SK-N-SH treated with all-trans-retinoic acid at 6 μM for 48 hours (cell line): ENCODE measurements at regions not wholly inside any gene's neighbourhood (a gene's known extent, or its start where the extent isn't known, plus 50 kb on each side); places are given as distances from the start of the nearest gene placed in this dataset.

Source experiments
- ATAC-seq: fragments of 200-7000 bp; cut with Tn5 transposase; 3 replicates; pipeline ENCODE4 v1.9.1; 2020; ENCODE audit warnings: mild to moderate bottlenecking, moderate library complexity
- BACH2 ChIP-seq: fragments of 250-450 bp; sonication (Bioruptor Pico); IDR thresholded peaks from 2 replicates; pipeline ENCODE4 v1.9.0; 2021; ENCODE audit warnings: mild to moderate bottlenecking, borderline replicate concordance
- CSDC2 ChIP-seq: fragments of 250-450 bp; sonication (Bioruptor Pico); IDR thresholded peaks from 2 replicates; pipeline ENCODE4 v1.5.0; 2020; ENCODE audit warnings: mild to moderate bottlenecking, moderate library complexity
- ESRRG ChIP-seq: fragments of 250-450 bp; sonication (Bioruptor Pico); IDR thresholded peaks from 2 replicates; pipeline ENCODE4 v1.6.1; 2021; ENCODE audit warnings: mild to moderate bottlenecking
- ISL1 ChIP-seq: fragments of 250-450 bp; sonication (Bioruptor Pico); IDR thresholded peaks from 2 replicates; pipeline ENCODE4 v2.1.2; 2022; ENCODE audit warnings: mild to moderate bottlenecking, moderate library complexity
- PPARA ChIP-seq: fragments of 250-450 bp; sonication (Bioruptor Pico); IDR thresholded peaks from 2 replicates; pipeline ENCODE4 v1.5.0; 2020; ENCODE audit warnings: mild to moderate bottlenecking, borderline replicate concordance
- RARB ChIP-seq: fragments of 250-450 bp; sonication (Bioruptor Pico); IDR thresholded peaks from 2 replicates; pipeline ENCODE4 v1.8.0; 2021; ENCODE audit warnings: mild to moderate bottlenecking, moderate library complexity
- SNAI2 ChIP-seq: fragments of 250-450 bp; sonication (Bioruptor Pico); IDR thresholded peaks from 2 replicates; pipeline ENCODE4 v1.5.0; 2020; ENCODE audit warnings: mild to moderate bottlenecking, moderate library complexity
- TCF4 ChIP-seq: fragments of 250-450 bp; sonication (Bioruptor Pico); IDR thresholded peaks from 2 replicates; pipeline ENCODE4 v1.8.0; 2021; ENCODE audit warnings: mild to moderate bottlenecking, moderate library complexity, borderline replicate concordance
- TOX ChIP-seq: fragments of 250-450 bp; sonication (Bioruptor Pico); IDR thresholded peaks from 2 replicates; pipeline ENCODE4 v1.8.0; 2021; ENCODE audit warnings: mild to moderate bottlenecking, moderate library complexity, borderline replicate concordance
- ZFP3 ChIP-seq: fragments of 250-450 bp; sonication (Bioruptor Pico); IDR thresholded peaks from 2 replicates; pipeline ENCODE4 v1.5.0; 2020; ENCODE audit warnings: mild to moderate bottlenecking, moderate library complexity
- ZFP30 ChIP-seq: fragments of 450-650 bp; formaldehyde crosslinking; IDR thresholded peaks from 2 replicates; pipeline ENCODE4 v1.5.0; 2022; ENCODE audit warnings: mild to moderate bottlenecking, moderate library complexity
- ZNF565 ChIP-seq: fragments of 450-650 bp; formaldehyde crosslinking; conservative IDR thresholded peaks from 2 replicates; pipeline ENCODE4 v1.5.0; 2020; ENCODE audit warnings: low read depth, mild to moderate bottlenecking, moderate library complexity
- ZNF70 ChIP-seq: fragments of 450-650 bp; formaldehyde crosslinking; IDR thresholded peaks from 2 replicates; pipeline ENCODE4 v1.5.0; 2020; ENCODE audit warnings: mild to moderate bottlenecking, moderate library complexity
- ZNF8 ChIP-seq: fragments of 450-650 bp; formaldehyde crosslinking; IDR thresholded peaks from 2 replicates; pipeline ENCODE4 v1.5.0; 2020; ENCODE audit warnings: mild to moderate bottlenecking, moderate library complexity
- TF ChIP-seq, protein P1 (sequence below): fragments of 250-450 bp; sonication (Bioruptor Pico); IDR thresholded peaks from 2 replicates; pipeline ENCODE4 v1.8.0; 2021; ENCODE audit warnings: low read depth, mild to moderate bottlenecking, moderate library complexity, borderline replicate concordance
- TF ChIP-seq, protein P2 (sequence below): fragments of 250-450 bp; sonication (Bioruptor Pico); IDR thresholded peaks from 2 replicates; pipeline ENCODE4 v1.5.1; 2021; ENCODE audit warnings: mild to moderate bottlenecking, moderate library complexity
- TF ChIP-seq, protein P3 (sequence below): fragments of 250-450 bp; sonication (Bioruptor Pico); IDR thresholded peaks from 2 replicates; pipeline ENCODE4 v1.5.0; 2020; ENCODE audit warnings: mild to moderate bottlenecking, moderate library complexity
- TF ChIP-seq, protein P4 (sequence below): fragments of 250-450 bp; sonication (Bioruptor Pico); IDR thresholded peaks from 2 replicates; pipeline ENCODE4 v1.8.0; 2020; ENCODE audit warnings: mild to moderate bottlenecking, moderate library complexity, borderline replicate concordance

DNA sequence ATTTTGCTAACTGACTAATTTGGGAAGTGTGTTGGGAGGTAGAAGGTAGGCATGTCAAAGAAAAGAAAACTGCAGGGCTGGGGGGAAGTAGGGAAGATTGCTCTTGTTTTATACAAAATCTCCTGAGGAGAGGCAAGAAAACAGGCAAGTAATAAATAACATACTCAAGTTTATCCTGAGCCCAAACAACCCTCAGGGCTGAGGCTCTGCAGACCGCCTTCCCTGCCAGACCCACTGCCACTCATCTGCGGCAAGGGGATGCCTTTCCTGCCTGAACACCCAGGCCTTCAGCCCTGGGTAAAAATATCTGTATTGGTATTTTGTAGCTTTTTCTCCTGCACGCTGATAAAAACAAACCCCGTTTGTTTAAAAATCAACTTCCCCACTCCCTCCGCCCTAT is 399.8 kb upstream of the NFE2L3 start:
- no peak for ATAC-seq
- TF ChIP-seq ZFP30 (CRISPR knock-in tag) (no peak), ZFP3 (CRISPR knock-in tag) (no peak), SNAI2 (CRISPR knock-in tag) (no peak), ZNF565 (no peak), ZNF70 (CRISPR knock-in tag) (no peak), BACH2 (no peak), ESRRG (CRISPR knock-in tag) (no peak), TOX (CRISPR knock-in tag) (no peak), PPARA (CRISPR knock-in tag) (no peak), ISL1 (no peak)
- TF ChIP-seq, protein P1, sequence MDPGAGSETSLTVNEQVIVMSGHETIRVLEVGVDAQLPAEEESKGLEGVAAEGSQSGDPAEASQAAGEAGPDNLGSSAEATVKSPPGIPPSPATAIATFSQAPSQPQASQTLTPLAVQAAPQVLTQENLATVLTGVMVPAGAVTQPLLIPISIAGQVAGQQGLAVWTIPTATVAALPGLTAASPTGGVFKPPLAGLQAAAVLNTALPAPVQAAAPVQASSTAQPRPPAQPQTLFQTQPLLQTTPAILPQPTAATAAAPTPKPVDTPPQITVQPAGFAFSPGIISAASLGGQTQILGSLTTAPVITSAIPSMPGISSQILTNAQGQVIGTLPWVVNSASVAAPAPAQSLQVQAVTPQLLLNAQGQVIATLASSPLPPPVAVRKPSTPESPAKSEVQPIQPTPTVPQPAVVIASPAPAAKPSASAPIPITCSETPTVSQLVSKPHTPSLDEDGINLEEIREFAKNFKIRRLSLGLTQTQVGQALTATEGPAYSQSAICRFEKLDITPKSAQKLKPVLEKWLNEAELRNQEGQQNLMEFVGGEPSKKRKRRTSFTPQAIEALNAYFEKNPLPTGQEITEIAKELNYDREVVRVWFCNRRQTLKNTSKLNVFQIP (CRISPR knock-in tag), result no peak
- TF ChIP-seq, protein P2, sequence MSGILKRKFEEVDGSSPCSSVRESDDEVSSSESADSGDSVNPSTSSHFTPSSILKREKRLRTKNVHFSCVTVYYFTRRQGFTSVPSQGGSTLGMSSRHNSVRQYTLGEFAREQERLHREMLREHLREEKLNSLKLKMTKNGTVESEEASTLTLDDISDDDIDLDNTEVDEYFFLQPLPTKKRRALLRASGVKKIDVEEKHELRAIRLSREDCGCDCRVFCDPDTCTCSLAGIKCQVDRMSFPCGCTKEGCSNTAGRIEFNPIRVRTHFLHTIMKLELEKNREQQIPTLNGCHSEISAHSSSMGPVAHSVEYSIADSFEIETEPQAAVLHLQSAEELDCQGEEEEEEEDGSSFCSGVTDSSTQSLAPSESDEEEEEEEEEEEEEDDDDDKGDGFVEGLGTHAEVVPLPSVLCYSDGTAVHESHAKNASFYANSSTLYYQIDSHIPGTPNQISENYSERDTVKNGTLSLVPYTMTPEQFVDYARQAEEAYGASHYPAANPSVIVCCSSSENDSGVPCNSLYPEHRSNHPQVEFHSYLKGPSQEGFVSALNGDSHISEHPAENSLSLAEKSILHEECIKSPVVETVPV (CRISPR knock-in tag), result no peak

DNA sequence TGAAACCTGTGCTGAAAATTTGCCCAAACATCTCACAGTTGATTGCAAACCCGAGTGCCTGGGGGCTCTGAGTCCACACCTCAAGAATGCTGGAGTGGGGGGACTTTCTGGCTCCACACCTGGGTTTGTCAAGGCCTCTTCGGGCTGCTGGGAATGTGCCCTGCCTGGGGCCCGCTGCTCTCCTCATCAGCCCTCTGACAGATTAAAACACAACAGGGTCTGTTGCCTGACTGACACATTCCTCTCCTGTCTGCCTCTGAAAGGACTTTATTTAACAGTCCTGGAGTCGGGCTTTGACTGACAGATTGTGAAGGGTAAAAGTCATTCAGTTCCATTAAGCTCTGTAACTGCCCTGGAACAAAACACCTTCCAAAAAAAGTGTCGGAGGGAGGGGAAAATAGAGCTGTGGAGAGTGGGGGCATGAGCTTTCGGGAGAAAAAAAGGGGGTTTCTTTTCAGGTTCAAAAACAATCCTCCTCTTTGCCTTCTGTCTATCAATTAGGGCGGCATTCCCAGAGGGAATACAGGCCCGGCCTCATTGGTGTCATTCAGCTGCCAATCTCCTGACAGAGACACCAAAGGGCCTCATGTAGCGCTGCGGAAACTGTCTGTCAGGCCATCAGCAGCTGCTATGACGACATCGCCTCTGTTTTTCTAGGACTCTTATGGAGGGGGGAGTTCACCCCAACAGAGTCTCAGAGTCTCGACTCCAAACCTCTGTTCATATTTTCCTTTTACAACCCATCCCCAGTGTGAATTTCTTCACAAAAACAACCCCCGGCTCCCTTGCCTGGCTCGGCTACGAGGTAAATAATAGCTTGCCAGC is 398.8 kb upstream of the NFE2L3 start:
- ATAC-seq, result no peak
- TF ChIP-seq, protein P1 (CRISPR knock-in tag), result no peak

DNA sequence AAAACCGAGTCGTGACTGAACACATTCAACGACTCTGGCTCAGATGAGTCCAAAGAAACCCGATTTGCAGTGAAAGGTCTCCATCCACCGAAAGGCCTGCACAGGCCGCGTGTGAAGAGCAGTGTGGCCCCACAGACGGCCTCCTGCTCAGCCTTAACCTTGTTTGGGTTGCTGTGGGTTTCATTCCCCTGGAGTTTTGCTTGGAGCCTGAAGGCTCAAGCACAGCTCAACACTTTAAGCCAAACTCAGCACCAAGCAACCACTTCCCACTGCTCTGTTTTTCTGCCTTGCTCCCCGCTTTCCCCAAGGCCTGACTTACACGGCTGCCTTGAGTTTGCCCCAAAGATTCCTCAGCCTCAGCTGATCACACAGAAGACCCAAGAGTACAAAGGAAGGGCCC is 398.2 kb upstream of the NFE2L3 start:
- TF ChIP-seq TCF4, result no peak
- TF ChIP-seq ZFP30 (CRISPR knock-in tag), result no peak
- TF ChIP-seq, protein P3, sequence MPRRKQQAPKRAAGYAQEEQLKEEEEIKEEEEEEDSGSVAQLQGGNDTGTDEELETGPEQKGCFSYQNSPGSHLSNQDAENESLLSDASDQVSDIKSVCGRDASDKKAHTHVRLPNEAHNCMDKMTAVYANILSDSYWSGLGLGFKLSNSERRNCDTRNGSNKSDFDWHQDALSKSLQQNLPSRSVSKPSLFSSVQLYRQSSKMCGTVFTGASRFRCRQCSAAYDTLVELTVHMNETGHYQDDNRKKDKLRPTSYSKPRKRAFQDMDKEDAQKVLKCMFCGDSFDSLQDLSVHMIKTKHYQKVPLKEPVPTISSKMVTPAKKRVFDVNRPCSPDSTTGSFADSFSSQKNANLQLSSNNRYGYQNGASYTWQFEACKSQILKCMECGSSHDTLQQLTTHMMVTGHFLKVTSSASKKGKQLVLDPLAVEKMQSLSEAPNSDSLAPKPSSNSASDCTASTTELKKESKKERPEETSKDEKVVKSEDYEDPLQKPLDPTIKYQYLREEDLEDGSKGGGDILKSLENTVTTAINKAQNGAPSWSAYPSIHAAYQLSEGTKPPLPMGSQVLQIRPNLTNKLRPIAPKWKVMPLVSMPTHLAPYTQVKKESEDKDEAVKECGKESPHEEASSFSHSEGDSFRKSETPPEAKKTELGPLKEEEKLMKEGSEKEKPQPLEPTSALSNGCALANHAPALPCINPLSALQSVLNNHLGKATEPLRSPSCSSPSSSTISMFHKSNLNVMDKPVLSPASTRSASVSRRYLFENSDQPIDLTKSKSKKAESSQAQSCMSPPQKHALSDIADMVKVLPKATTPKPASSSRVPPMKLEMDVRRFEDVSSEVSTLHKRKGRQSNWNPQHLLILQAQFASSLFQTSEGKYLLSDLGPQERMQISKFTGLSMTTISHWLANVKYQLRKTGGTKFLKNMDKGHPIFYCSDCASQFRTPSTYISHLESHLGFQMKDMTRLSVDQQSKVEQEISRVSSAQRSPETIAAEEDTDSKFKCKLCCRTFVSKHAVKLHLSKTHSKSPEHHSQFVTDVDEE (CRISPR knock-in tag), result no peak
- no peak for TF ChIP-seq ZNF8 (CRISPR knock-in tag)
- no peak for ATAC-seq

DNA sequence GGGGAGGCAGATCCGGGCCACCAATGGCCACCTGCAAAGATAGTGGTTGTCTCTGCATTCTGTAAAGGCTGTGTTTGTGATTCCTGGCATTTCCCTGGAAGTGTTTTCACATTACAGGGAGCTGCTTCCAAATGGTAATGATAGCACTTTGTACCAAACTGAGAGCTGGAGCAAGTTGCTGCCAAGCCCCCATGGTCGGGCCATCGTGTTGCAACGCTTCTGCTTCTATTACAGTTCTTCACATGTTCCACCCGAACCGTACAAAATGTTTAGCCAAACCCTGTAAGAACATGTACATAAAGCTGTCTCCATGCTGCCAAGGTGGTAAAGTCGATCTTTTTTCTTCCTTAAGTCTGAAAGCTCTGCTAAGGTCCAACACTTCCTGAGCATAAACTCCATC is 397.7 kb upstream of the NFE2L3 start:
- no peak for ATAC-seq
- TF ChIP-seq, protein P1 (CRISPR knock-in tag), result no peak
- TF ChIP-seq PPARA (CRISPR knock-in tag) (no peak), ISL1 (no peak), ZNF8 (CRISPR knock-in tag) (no peak), ZNF565 (no peak), SNAI2 (CRISPR knock-in tag) (no peak), ZFP3 (CRISPR knock-in tag) (no peak), TCF4 (no peak), CSDC2 (CRISPR knock-in tag) (no peak), RARB (no peak)
- TF ChIP-seq, protein P3 (CRISPR knock-in tag), result no peak
- TF ChIP-seq, protein P4, sequence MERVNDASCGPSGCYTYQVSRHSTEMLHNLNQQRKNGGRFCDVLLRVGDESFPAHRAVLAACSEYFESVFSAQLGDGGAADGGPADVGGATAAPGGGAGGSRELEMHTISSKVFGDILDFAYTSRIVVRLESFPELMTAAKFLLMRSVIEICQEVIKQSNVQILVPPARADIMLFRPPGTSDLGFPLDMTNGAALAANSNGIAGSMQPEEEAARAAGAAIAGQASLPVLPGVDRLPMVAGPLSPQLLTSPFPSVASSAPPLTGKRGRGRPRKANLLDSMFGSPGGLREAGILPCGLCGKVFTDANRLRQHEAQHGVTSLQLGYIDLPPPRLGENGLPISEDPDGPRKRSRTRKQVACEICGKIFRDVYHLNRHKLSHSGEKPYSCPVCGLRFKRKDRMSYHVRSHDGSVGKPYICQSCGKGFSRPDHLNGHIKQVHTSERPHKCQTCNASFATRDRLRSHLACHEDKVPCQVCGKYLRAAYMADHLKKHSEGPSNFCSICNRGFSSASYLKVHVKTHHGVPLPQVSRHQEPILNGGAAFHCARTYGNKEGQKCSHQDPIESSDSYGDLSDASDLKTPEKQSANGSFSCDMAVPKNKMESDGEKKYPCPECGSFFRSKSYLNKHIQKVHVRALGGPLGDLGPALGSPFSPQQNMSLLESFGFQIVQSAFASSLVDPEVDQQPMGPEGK, result no peak
- TF ChIP-seq, protein P2 (CRISPR knock-in tag), result no peak
